GM10248 (cell line): ENCODE measurements at regions not wholly inside any gene's neighbourhood (a gene's known extent, or its start where the extent isn't known, plus 50 kb on each side); places are given as distances from the start of the nearest gene placed in this dataset.

Experiments
- CTCF ChIA-PET: fragments of 300-600 bp; sonication (Branson Sonifier 250); formaldehyde crosslinking; extraction: SDS; loops from one replicate; lab custom pipeline; 2021; ENCODE audit warnings: antibody characterized with exemption; lab: Yijun Ruan, JAX
- POLR2A ChIA-PET: fragments of 350-650 bp; sonication (Branson Sonifier 250); formaldehyde crosslinking; extraction: SDS; loops from one replicate; lab custom pipeline; 2020; ENCODE audit warnings: antibody characterized with exemption; lab: Yijun Ruan, JAX
- DNase-seq: peaks from one replicate; pipeline ENCODE4 v3.0.0; 2012; ENCODE audit errors: extremely low spot score
- CTCF ChIP-seq: IDR thresholded peaks from 2 replicates; pipeline ENCODE4 v1.5.1; 2012; ENCODE audit warnings: mild to moderate bottlenecking, low read depth; ENCODE audit errors: extremely low read depth, missing control alignments, control extremely low read depth

GRCh38 chr1:232877365-232878028 lies 72.3 kb downstream of the MAP10 start:
- DNase-seq, result no peak
- CTCF ChIA-PET, result interaction anchor here (0.6 kb wide), 1 partner anchor 902 kb away, joined by 3 read pairs; no protein-coding TSS in a partner anchor

GRCh38 chr1:232878086-232878485 lies 72.3 kb upstream of the NTPCR start:
- no peak for DNase-seq
- TF ChIP-seq CTCF, result no peak
- POLR2A ChIA-PET, result no interaction called here
- CTCF ChIA-PET, result interaction anchor here (1.4 kb wide), 1 partner anchor 14 kb away, joined by 3 read pairs; no protein-coding TSS in a partner anchor

More at GRCh38 chr1:232877365-232878028, 72.3 kb downstream of the MAP10 start:
- POLR2A ChIA-PET, result no interaction called here
- TF ChIP-seq CTCF, result no peak

GRCh38 chr1:232880354-232880753 lies 70.1 kb upstream of the NTPCR start:
- ChIA-PET CTCF (interaction anchor here (1.0 to 1.2 kb wide), 2 partner anchors 10 to 24 kb away, joined by 3 to 4 read pairs; no protein-coding TSS in a partner anchor), POLR2A (no interaction called here)
- no peak for DNase-seq
- TF ChIP-seq CTCF, result peak; percentile 34

GRCh38 chr1:232883992-232884661 lies 66.3 kb upstream of the NTPCR start:
- no peak for DNase-seq
- TF ChIP-seq CTCF, result no peak
- ChIA-PET CTCF (interaction anchor here (0.8 to 1.5 kb wide), 2 partner anchors 9 to 11 kb away, joined by 3 read pairs; no protein-coding TSS in a partner anchor), POLR2A (no interaction called here)

GRCh38 chr1:232886271-232886670 lies 64.1 kb upstream of the NTPCR start:
- POLR2A ChIA-PET, result no interaction called here
- no peak for DNase-seq
- CTCF ChIA-PET, result no interaction called here
- no peak for TF ChIP-seq CTCF

- no peak for TF ChIP-seq CTCF
- DNase-seq, result no peak
- ChIA-PET POLR2A (no interaction called here), CTCF (interaction anchor here (1.3 kb wide), 1 partner anchor 9 kb away, joined by 4 read pairs; no protein-coding TSS in a partner anchor)
Measured at GRCh38 chr1:232890340-232890943, 60.0 kb upstream of the NTPCR start.
